GM10248 (cell line): ENCODE measurements at regions not wholly inside any gene's neighbourhood (a gene's known extent, or its start where the extent isn't known, plus 50 kb on each side); places are given as distances from the start of the nearest gene placed in this dataset.

Source experiments
- CTCF ChIA-PET: fragments of 300-600 bp; sonication (Branson Sonifier 250); formaldehyde crosslinking; extraction: SDS; loops from one replicate; lab custom pipeline; 2021; ENCODE audit warnings: antibody characterized with exemption; lab: Yijun Ruan, JAX
- POLR2A ChIA-PET: fragments of 350-650 bp; sonication (Branson Sonifier 250); formaldehyde crosslinking; extraction: SDS; loops from one replicate; lab custom pipeline; 2020; ENCODE audit warnings: antibody characterized with exemption; lab: Yijun Ruan, JAX
- DNase-seq: peaks from one replicate; pipeline ENCODE4 v3.0.0; 2012; ENCODE audit errors: extremely low spot score
- TF ChIP-seq, protein P1 (sequence below): IDR thresholded peaks from 2 replicates; pipeline ENCODE4 v1.5.1; 2012; ENCODE audit warnings: mild to moderate bottlenecking, low read depth; ENCODE audit errors: extremely low read depth, missing control alignments, control extremely low read depth

DNA sequence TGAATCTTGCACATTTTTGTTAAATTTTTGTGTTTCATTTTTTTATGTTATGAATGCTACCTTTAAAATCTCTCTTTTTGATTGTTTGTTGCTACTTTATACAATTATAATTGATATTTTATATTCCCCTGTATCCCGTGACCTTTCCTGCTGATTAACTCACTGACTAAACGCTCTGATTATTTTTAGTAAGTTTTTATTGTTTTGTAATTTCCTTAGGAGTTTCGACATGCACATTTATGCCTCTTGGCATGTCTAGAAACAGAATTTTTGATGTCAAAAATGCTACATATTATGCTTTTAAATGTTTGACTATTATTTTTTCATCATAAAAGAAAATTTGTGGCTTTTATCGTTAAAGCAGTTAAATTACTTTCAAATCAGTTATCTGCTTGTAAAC, 1131.6 kb upstream of the TMEFF2 start:
- ChIA-PET CTCF (no interaction called here), POLR2A (no interaction called here)
- DNase-seq: no peak
- TF ChIP-seq, protein P1, sequence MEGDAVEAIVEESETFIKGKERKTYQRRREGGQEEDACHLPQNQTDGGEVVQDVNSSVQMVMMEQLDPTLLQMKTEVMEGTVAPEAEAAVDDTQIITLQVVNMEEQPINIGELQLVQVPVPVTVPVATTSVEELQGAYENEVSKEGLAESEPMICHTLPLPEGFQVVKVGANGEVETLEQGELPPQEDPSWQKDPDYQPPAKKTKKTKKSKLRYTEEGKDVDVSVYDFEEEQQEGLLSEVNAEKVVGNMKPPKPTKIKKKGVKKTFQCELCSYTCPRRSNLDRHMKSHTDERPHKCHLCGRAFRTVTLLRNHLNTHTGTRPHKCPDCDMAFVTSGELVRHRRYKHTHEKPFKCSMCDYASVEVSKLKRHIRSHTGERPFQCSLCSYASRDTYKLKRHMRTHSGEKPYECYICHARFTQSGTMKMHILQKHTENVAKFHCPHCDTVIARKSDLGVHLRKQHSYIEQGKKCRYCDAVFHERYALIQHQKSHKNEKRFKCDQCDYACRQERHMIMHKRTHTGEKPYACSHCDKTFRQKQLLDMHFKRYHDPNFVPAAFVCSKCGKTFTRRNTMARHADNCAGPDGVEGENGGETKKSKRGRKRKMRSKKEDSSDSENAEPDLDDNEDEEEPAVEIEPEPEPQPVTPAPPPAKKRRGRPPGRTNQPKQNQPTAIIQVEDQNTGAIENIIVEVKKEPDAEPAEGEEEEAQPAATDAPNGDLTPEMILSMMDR: no peak

DNA sequence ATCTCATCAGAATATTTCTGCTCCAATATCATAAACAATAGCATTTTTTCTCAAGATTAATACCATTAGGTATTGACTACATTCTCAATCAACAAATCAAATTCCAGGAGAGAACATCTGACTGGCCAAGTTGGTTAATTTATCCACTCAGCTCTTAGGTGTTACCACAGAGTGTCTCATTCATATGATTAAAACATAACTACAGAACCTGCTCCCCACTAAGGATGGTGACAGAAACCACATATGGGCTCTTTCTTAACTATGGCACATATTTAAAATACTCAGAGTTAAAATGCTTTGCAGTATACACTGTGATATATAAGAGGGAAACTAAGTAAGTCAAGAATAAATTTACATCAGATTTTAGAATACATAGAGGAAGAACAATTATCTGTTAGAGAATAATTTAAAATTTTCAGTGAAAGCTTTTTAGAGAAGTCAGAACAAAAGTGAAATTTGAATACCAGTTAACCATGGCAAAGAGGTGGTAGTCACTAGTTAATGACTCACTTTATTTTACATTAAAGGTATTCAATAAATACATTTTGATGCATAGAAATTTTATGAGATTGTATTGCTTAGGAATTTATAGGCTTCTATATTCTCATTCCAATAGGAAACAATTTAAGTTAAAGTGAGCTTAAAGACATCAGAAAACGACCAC, 1120.8 kb upstream of the TMEFF2 start:
- CTCF ChIA-PET: no interaction called here
- POLR2A ChIA-PET: no interaction called here
- TF ChIP-seq, protein P1: no peak
- no peak for DNase-seq

DNA sequence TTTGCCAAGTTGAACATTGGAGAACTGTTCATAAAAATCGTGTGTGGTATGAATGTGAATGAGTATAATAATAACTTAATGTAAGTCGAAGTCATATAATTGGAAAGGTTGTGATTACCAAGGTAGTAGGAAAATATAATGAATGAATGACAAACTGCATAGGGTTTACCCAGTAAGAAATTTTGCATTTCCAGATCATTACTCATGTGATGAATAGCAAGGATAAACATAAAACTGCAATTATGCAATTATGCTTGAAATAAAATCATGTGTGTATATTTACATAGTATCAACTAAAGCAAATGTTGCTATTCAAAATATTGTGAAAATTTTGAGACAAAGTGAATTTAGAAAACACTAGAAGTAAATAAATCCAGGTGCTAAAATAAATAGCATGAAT, 1108.7 kb upstream of the TMEFF2 start:
- ChIA-PET POLR2A (no interaction called here), CTCF (interaction anchor here (0.7 kb wide), 1 partner anchor 15 kb away, joined by 3 read pairs; no protein-coding TSS in a partner anchor)
- TF ChIP-seq, protein P1: no peak
- DNase-seq: no peak

DNA sequence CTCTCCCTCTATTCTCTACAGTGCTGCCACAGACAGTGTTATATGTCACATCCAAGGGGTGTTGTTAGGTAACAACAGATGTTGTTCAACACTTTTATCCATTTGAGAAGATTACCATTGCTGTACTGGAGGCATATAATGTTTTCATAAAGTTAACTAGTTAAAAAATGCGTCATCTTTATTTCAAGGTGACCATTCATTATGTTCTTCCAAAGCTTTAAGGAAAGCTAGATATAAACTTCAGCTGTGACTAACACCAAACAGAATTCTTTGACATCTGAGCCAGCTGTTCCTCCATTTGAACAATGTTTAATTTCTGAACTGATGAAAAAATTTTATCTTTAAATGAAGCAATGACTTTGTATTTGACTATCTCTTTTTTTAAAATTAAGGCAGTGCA, 1099.6 kb upstream of the TMEFF2 start:
- no peak for DNase-seq
- ChIA-PET CTCF (no interaction called here), POLR2A (no interaction called here)
- TF ChIP-seq, protein P1: no peak

DNA sequence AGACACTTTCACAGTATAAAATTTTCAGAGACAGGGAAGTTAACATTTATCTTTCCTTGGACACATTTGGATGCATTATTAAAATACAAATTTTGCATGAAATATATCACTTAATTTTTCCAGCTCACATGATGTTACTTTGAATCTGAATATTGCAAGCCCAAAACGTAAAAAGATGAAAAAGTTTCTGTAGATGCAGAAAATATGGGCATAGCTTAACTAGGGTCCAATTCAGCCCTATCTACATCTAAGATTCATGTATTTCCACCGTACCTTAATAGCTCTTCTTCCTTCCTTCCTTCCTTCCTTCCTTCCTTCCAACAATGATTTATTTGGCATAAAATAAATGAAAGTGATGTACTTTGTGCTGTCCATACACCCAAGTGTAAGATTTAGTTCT, 1084.6 kb upstream of the TMEFF2 start:
- ChIA-PET POLR2A (no interaction called here), CTCF (no interaction called here)
- DNase-seq: no peak
- TF ChIP-seq, protein P1: no peak

DNA sequence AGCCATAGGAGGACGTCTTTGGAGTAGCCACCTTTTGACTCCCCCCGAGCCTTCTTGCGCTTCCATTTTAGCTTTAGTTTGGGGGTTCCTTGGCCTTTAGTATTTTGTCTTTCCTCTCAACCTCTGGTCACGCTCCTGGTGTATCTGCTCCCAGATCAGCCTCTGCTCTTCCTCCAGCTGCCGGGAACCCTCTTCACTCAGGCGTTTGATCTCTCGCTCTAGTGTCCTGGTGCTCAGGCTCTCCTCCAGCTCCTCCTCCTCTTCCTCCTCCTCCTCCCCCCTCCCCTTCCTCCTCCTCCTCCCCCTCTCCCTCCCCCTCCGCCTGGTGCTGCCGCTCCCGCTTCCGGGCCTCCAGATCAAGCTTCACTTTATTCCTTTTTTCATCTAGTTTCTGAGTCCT, 1082.3 kb upstream of the TMEFF2 start:
- CTCF ChIA-PET: interaction anchor here (1.3 kb wide), 1 partner anchor 10 kb away, joined by 4 read pairs; no protein-coding TSS in a partner anchor
- POLR2A ChIA-PET: no interaction called here
- no peak for DNase-seq
- TF ChIP-seq, protein P1: no peak
